HCT116 (cell line): ENCODE measurements at regions not wholly inside any gene's neighbourhood (a gene's known extent, or its start where the extent isn't known, plus 50 kb on each side); places are given as distances from the start of the nearest gene placed in this dataset.

Source experiments
- ATF3 ChIP-seq: IDR thresholded peaks from 2 replicates; pipeline ENCODE4 v1.6.1; 2012
- CEBPB ChIP-seq: IDR thresholded peaks from 2 replicates; pipeline ENCODE4 v1.6.1; 2012; ENCODE audit warnings: low read depth
- CTCF ChIP-seq, 3 experiments: fragments of 200-600 bp in 1 of 3; sonication (generic) in 1 of 3; IDR thresholded peaks in 2 of 3; conservative IDR thresholded peaks in 1 of 3; 2 replicates each; pipeline ENCODE4 v1.5.1; 2012 to 2017; ENCODE audit warnings: low read depth in 2 of 3, low read length in 2 of 3, antibody characterized with exemption in 1 of 3, borderline replicate concordance in 1 of 3, control low read depth in 1 of 3, mild to moderate bottlenecking in 1 of 3, mixed read lengths in 1 of 3, mixed run types in 1 of 3, moderate library complexity in 1 of 3; ENCODE audit not compliant: insufficient read depth in 1 of 3
- EGR1 ChIP-seq: IDR thresholded peaks from 2 replicates; pipeline ENCODE4 v1.6.1; 2012; ENCODE audit warnings: low read depth
- EZH2 ChIP-seq: fragments of 200-600 bp; sonication (generic); IDR thresholded peaks from 2 replicates; pipeline ENCODE4 v1.6.1; 2017; ENCODE audit warnings: antibody characterized with exemption, mixed run types
- POLR2A ChIP-seq: IDR thresholded peaks from 2 replicates; pipeline ENCODE4 v1.7.0; 2011; ENCODE audit warnings: borderline replicate concordance; ENCODE audit not compliant: insufficient read depth, insufficient read length; ENCODE audit errors: extremely low read depth
- POLR2AphosphoS5 ChIP-seq: IDR thresholded peaks from 2 replicates; pipeline ENCODE4 v1.6.1; 2011; ENCODE audit warnings: mild to moderate bottlenecking, low read depth, low read length, moderate library complexity
- RAD21 ChIP-seq: IDR thresholded peaks from 2 replicates; pipeline ENCODE4 v1.6.1; 2012; ENCODE audit warnings: low read depth, mild to moderate bottlenecking
- SP1 ChIP-seq: IDR thresholded peaks from 2 replicates; pipeline ENCODE4 v1.6.1; 2012; ENCODE audit warnings: low read depth
- SRF ChIP-seq: IDR thresholded peaks from 2 replicates; pipeline ENCODE4 v1.6.1; 2012; ENCODE audit warnings: low read depth
- ZFX ChIP-seq: fragments of 450-650 bp; IDR thresholded peaks from 2 replicates; pipeline ENCODE4 v1.6.1; 2017
- TF ChIP-seq, protein P1 (sequence below): IDR thresholded peaks from 2 replicates; pipeline ENCODE4 v1.6.1; 2012

- TF ChIP-seq CEBPB (no peak), SP1 (no peak), POLR2AphosphoS5 (no peak), EGR1 (no peak), EZH2 (no peak), POLR2A (no peak), ZFX (no peak), CTCF (IDR thresholded peaks at IDR 0.05 in 2 of 3, conservative IDR thresholded peaks at IDR 0.05 in 1 of 3; ENCODE audit: borderline replicate concordance in 1 of 3, insufficient read depth in 1 of 3, low read depth in 2 of 3, low read length in 2 of 3) (no peak), ATF3 (no peak), RAD21 (no peak), SRF (no peak)
- TF ChIP-seq, protein P1, sequence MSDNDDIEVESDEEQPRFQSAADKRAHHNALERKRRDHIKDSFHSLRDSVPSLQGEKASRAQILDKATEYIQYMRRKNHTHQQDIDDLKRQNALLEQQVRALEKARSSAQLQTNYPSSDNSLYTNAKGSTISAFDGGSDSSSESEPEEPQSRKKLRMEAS, result no peak
These were observed 108.1 kb upstream of the GMNC start for GRCh38 chr3:190970560-190970959.
